ENCODE measurements at regions not wholly inside any gene's neighbourhood (a gene's known extent, or its start where the extent isn't known, plus 50 kb on each side); places are given as distances from the start of the nearest gene placed in this dataset.

GRCh38 chr4:19327364-19327763, 924.3 kb upstream of the SLIT2 start:
- DNase-seq (ENCODE audit: low read depth, low spot score) (no peak), ATAC-seq (no peak)
- ChIA-PET CTCF (no interaction called here), POLR2A (no interaction called here)
- H3K9me3 ChIP-seq (ENCODE audit: control insufficient read depth, insufficient read depth, low read depth, low read length), result no peaks in the 10 kb centered on the region
- no peaks in the 10 kb centered on the region for H3K36me3 ChIP-seq (ENCODE audit: control insufficient read depth, insufficient read depth, low read length)
- in situ Hi-C loops (cut with HindIII; ENCODE audit: low pct_unique_long_range_greater_than_20kb, low sequenced_read_pairs) (no loop called here), intact Hi-C loops (cut with micrococcal nuclease; ENCODE audit: unreplicated experiment) (no loop called here)
- no peaks in the 10 kb centered on the region for H3K27me3 ChIP-seq (ENCODE audit: control insufficient read depth, insufficient read depth, low read length)
- H3K4me1 ChIP-seq (ENCODE audit: control insufficient read depth, insufficient read depth, low read length), result no peaks in the 10 kb centered on the region
- TF ChIP-seq, protein P1, sequence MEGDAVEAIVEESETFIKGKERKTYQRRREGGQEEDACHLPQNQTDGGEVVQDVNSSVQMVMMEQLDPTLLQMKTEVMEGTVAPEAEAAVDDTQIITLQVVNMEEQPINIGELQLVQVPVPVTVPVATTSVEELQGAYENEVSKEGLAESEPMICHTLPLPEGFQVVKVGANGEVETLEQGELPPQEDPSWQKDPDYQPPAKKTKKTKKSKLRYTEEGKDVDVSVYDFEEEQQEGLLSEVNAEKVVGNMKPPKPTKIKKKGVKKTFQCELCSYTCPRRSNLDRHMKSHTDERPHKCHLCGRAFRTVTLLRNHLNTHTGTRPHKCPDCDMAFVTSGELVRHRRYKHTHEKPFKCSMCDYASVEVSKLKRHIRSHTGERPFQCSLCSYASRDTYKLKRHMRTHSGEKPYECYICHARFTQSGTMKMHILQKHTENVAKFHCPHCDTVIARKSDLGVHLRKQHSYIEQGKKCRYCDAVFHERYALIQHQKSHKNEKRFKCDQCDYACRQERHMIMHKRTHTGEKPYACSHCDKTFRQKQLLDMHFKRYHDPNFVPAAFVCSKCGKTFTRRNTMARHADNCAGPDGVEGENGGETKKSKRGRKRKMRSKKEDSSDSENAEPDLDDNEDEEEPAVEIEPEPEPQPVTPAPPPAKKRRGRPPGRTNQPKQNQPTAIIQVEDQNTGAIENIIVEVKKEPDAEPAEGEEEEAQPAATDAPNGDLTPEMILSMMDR (IDR thresholded peaks at IDR 0.05), result no peak
- TF ChIP-seq POLR2AphosphoS5 (IDR thresholded peaks at IDR 0.05; ENCODE audit: low read depth, low read length), result no peak
- no peak for TF ChIP-seq SIN3A (IDR thresholded peaks at IDR 0.05; ENCODE audit: borderline replicate concordance, insufficient read depth, low read depth, low read length)
- TF ChIP-seq TCF7L2 (IDR thresholded peaks at IDR 0.05; ENCODE audit: low read depth, low read length), result no peak
- TF ChIP-seq, protein P2, sequence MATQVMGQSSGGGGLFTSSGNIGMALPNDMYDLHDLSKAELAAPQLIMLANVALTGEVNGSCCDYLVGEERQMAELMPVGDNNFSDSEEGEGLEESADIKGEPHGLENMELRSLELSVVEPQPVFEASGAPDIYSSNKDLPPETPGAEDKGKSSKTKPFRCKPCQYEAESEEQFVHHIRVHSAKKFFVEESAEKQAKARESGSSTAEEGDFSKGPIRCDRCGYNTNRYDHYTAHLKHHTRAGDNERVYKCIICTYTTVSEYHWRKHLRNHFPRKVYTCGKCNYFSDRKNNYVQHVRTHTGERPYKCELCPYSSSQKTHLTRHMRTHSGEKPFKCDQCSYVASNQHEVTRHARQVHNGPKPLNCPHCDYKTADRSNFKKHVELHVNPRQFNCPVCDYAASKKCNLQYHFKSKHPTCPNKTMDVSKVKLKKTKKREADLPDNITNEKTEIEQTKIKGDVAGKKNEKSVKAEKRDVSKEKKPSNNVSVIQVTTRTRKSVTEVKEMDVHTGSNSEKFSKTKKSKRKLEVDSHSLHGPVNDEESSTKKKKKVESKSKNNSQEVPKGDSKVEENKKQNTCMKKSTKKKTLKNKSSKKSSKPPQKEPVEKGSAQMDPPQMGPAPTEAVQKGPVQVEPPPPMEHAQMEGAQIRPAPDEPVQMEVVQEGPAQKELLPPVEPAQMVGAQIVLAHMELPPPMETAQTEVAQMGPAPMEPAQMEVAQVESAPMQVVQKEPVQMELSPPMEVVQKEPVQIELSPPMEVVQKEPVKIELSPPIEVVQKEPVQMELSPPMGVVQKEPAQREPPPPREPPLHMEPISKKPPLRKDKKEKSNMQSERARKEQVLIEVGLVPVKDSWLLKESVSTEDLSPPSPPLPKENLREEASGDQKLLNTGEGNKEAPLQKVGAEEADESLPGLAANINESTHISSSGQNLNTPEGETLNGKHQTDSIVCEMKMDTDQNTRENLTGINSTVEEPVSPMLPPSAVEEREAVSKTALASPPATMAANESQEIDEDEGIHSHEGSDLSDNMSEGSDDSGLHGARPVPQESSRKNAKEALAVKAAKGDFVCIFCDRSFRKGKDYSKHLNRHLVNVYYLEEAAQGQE (IDR thresholded peaks at IDR 0.05; ENCODE audit: insufficient read depth in 1 of 2, low read depth in 2 of 2, low read length in 1 of 2), result no peak
- no peak overlapping the region for H3K27ac ChIP-seq (ENCODE audit: low read length)
- BruUV-seq (replicated peaks), result no TSS peak
- H3K4me3 ChIP-seq (ENCODE audit: low read depth in 2 of 2, low read length in 2 of 2), result no peak overlapping the region

- DNase-seq (ENCODE audit: low read depth, low spot score) (no peak), ATAC-seq (no peak)
- H3K36me3 ChIP-seq (ENCODE audit: control insufficient read depth, insufficient read depth, low read length), result no peaks in the 10 kb centered on the region
- no peaks in the 10 kb centered on the region for H3K4me1 ChIP-seq (ENCODE audit: control insufficient read depth, insufficient read depth, low read length)
- intact Hi-C loops (cut with micrococcal nuclease; ENCODE audit: unreplicated experiment), result no loop called here
- no peak overlapping the region for H3K27ac ChIP-seq (ENCODE audit: low read length)
- BruUV-seq (replicated peaks), result no TSS peak
- in situ Hi-C loops (cut with HindIII; ENCODE audit: low pct_unique_long_range_greater_than_20kb, low sequenced_read_pairs), result no loop called here
- ChIA-PET POLR2A (no interaction called here), CTCF (no interaction called here)
- H3K9me3 ChIP-seq (ENCODE audit: control insufficient read depth, insufficient read depth, low read depth, low read length), result no peaks in the 10 kb centered on the region
- TF ChIP-seq POLR2AphosphoS5 (IDR thresholded peaks at IDR 0.05; ENCODE audit: low read depth, low read length) (no peak), TCF7L2 (IDR thresholded peaks at IDR 0.05; ENCODE audit: low read depth, low read length) (no peak), SIN3A (IDR thresholded peaks at IDR 0.05; ENCODE audit: borderline replicate concordance, insufficient read depth, low read depth, low read length) (no peak)
- TF ChIP-seq, protein P2 (IDR thresholded peaks at IDR 0.05; ENCODE audit: insufficient read depth in 1 of 2, low read depth in 2 of 2, low read length in 1 of 2), result no peak
- H3K4me3 ChIP-seq (ENCODE audit: low read depth in 2 of 2, low read length in 2 of 2), result no peak overlapping the region
- H3K27me3 ChIP-seq (ENCODE audit: control insufficient read depth, insufficient read depth, low read length), result no peaks in the 10 kb centered on the region
These were observed 927.5 kb upstream of the SLIT2 start for GRCh38 chr4:19324184-19324583.

All from Panc1 (cell line).